ENCODE measurements at regions not wholly inside any gene's neighbourhood (a gene's known extent, or its start where the extent isn't known, plus 50 kb on each side); places are given as distances from the start of the nearest gene placed in this dataset.

GRCh38 chr11:129324533-129325175 lies 51.0 kb upstream of the BARX2 start:
- TF ChIP-seq TAF1 (IDR thresholded peaks at IDR 0.05; ENCODE audit: borderline replicate concordance, insufficient read depth, low read length), result no peak
- TF ChIP-seq SIN3A (IDR thresholded peaks at IDR 0.05; ENCODE audit: borderline replicate concordance, insufficient read depth, low read length), result no peak
- TF ChIP-seq POLR2AphosphoS5 (IDR thresholded peaks at IDR 0.05; ENCODE audit: low read depth, low read length), result no peak
